Heart right ventricle (tissue), 16 donors: ENCODE measurements at regions not wholly inside any gene's neighbourhood (a gene's known extent, or its start where the extent isn't known, plus 50 kb on each side); places are given as distances from the start of the nearest gene placed in this dataset.

Experiments
- ATAC-seq, 8 donors: fragments of 200-7000 bp; cut with Tn5 transposase; one replicate each; pipeline ENCODE4 v1.9.1; 2020; ENCODE audit warnings: mild to moderate bottlenecking in 8 of 8, moderate library complexity in 8 of 8, moderate number of reproducible peaks in 1 of 8
- DNase-seq, 2 donors: peaks; one replicate each; pipeline ENCODE4 v3.0.0-alpha.2; 2020
- H3K27ac ChIP-seq, 10 donors: fragments of 200-600 bp; sonication (generic) in 2 of 10; one replicate each; pipeline versions ENCODE4 v1.5.0 to v1.8.0; 2020 to 2022; ENCODE audit warnings: mild to moderate bottlenecking in 3 of 10
- H3K27me3 ChIP-seq, 7 donors: fragments of 200-600 bp; one replicate each; pipeline ENCODE4 v1.8.0; 2021 to 2022; ENCODE audit warnings: mild to moderate bottlenecking in 2 of 7
- H3K36me3 ChIP-seq, 9 donors: fragments of 200-600 bp; sonication (generic) in 1 of 9; one replicate each; pipeline versions ENCODE4 v1.5.0 to v1.8.0; 2020 to 2022; ENCODE audit warnings: mild to moderate bottlenecking in 2 of 9
- H3K4me1 ChIP-seq, 9 donors: fragments of 200-600 bp; sonication (generic) in 1 of 9; one replicate each; pipeline versions ENCODE4 v1.5.0 to v1.8.0; 2020 to 2022; ENCODE audit warnings: mild to moderate bottlenecking in 4 of 9
- H3K4me3 ChIP-seq, 10 donors: fragments of 200-600 bp; sonication (generic) in 2 of 10; one replicate each; pipeline versions ENCODE4 v1.5.0 to v1.8.0; 2020 to 2022; ENCODE audit warnings: mild to moderate bottlenecking in 7 of 10, moderate library complexity in 2 of 10
- H3K9me3 ChIP-seq, 11 donors: fragments of 200-600 bp in 10 of 11; sonication (generic) in 2 of 11; one replicate each; pipeline versions ENCODE4 v1.5.0 to v1.8.0; 2013 to 2022; ENCODE audit warnings: mild to moderate bottlenecking in 2 of 11, control low read depth in 1 of 11, moderate library complexity in 1 of 11
- CTCF ChIP-seq, 9 donors: fragments of 200-600 bp; sonication (generic) in 2 of 9; IDR thresholded peaks; one replicate each; pipeline versions ENCODE4 v1.5.0 to v1.8.0; 2021 to 2022; ENCODE audit warnings: antibody characterized with exemption in 9 of 9, mild to moderate bottlenecking in 5 of 9, moderate library complexity in 1 of 9
- WGBS, 2 donors: extraction: QIAGEN DNeasy Blood & Tissue Kit; methylation state at CpG; one replicate each; pipeline ENCODE4 v1.1.7; 2013; ENCODE audit warnings: inconsistent platforms in 1 of 2; 5-methylcytosine and 5-hydroxymethylcytosine counted together
- intact Hi-C, 10 donors: fragments of 100-400 bp; cut with DNase I; formaldehyde crosslinking; loops; one replicate each; pipeline versions ENCODE4 v1.11.1 to v1.14.2; 2022
- donor health status: Arrhythmogenic right ventricular cardiomyopathy.
- donor health status: ischemic (EF 13 %, LVEDD 7.1; RV severe dilation, severe dysfunction).
- donor health status: healthy with polysubstance abuse.
- donor health status: DM: no; HTN: yes; CAD: no.
- donor health status: DM: no; HTN: no; CAD: no.
- donor health status: ischemic (EF 25% LVEDD 6.9; RV normal size, moderate dysfunction).
- donor health status: ischemic (EF 25% LVEDD 5.7; RV mildly dilated, moderate dysfunction).
- donor health status: healthy.
- donor health status: DM: yes; HTN: yes; CAD: no.
- donor health status: Ischemic cardiomyopathy.
- donor health status: ischemic (EF 35%, LVEDD 5.7; RV mildly dilated, moderate dysfunction).
- donor health status: nonischemic (EF 11% LVEDD 7.7; RV severe dilation, severe dysfunction).
- donor health status: DM: yes; HTN: yes; CAD: no.
- donor health status: PGD.
- donor health status: ischemic (EF 29% LVEDD 5.4; RV normal size, mild dysfunction).
- donor health status: nonischemic (EF 23%, LVEDD 6.1; RV moderate dilation, normal function).

- H3K4me3 ChIP-seq: no peak overlapping the region
- DNase-seq: no peak
- H3K36me3 ChIP-seq: no peaks in the 10 kb centered on the region
- H3K27ac ChIP-seq: no peak overlapping the region
- ATAC-seq: no peak
- no peaks in the 10 kb centered on the region for H3K9me3 ChIP-seq
- no peak for TF ChIP-seq CTCF (IDR thresholded peaks at IDR 0.05)
- H3K27me3 ChIP-seq: no peaks in the 10 kb centered on the region
- no peaks in the 10 kb centered on the region for H3K4me1 ChIP-seq
- intact Hi-C loops: no loop called here
- 76 to 81% methylated on average over 2 of the region's 2 CpGs for WGBS, 2 donors
These were observed 82.4 kb upstream of the OSBPL8 start for GRCh38 chr12:76641961-76642360.

- H3K9me3 ChIP-seq: no peaks in the 10 kb centered on the region
- no peaks in the 10 kb centered on the region for H3K36me3 ChIP-seq
- ATAC-seq: no peak
- no peaks in the 10 kb centered on the region for H3K27me3 ChIP-seq
- H3K4me1 ChIP-seq: no peaks in the 10 kb centered on the region
- intact Hi-C loops: no loop called here
- no peak overlapping the region for H3K4me3 ChIP-seq
- no peak for DNase-seq
- H3K27ac ChIP-seq: no peak overlapping the region
- TF ChIP-seq CTCF (IDR thresholded peaks at IDR 0.05): no peak
These were observed 83.9 kb upstream of the OSBPL8 start for GRCh38 chr12:76643438-76643837.

GRCh38 chr12:76644950-76645349 is 85.4 kb upstream of the OSBPL8 start:
- no peaks in the 10 kb centered on the region for H3K4me1 ChIP-seq
- no peaks in the 10 kb centered on the region for H3K36me3 ChIP-seq
- no peak overlapping the region for H3K27ac ChIP-seq
- no peaks in the 10 kb centered on the region for H3K27me3 ChIP-seq
- TF ChIP-seq CTCF (IDR thresholded peaks at IDR 0.05): no peak
- H3K9me3 ChIP-seq: no peaks in the 10 kb centered on the region
- intact Hi-C loops: no loop called here
- no peak overlapping the region for H3K4me3 ChIP-seq
- WGBS, 2 donors: 96 to 97% methylated on average over 7 of the region's 7 CpGs
- ATAC-seq (no peak), DNase-seq (no peak)

- Histone ChIP-seq H3K27ac (no peak overlapping the region), H3K4me1 (no peaks in the 10 kb centered on the region), H3K36me3 (no peaks in the 10 kb centered on the region), H3K27me3 (no peaks in the 10 kb centered on the region), H3K9me3 (no peaks in the 10 kb centered on the region), H3K4me3 (no peak overlapping the region)
- intact Hi-C loops: no loop called here
- no peak for TF ChIP-seq CTCF (IDR thresholded peaks at IDR 0.05)
- ATAC-seq (no peak), DNase-seq (no peak)
- WGBS, 2 donors: 94 to 99% methylated on average over 3 of the region's 3 CpGs
These were observed 86.4 kb upstream of the OSBPL8 start for GRCh38 chr12:76645934-76646333.

- intact Hi-C loops: no loop called here
- no peak for TF ChIP-seq CTCF (IDR thresholded peaks at IDR 0.05)
- H3K4me1 ChIP-seq: no peaks in the 10 kb centered on the region
- WGBS, 2 donors: 88 to 92% methylated on average over 1 of the region's 1 CpG
- ATAC-seq: no peak
- no peak for DNase-seq
- no peak overlapping the region for H3K27ac ChIP-seq
- no peak overlapping the region for H3K4me3 ChIP-seq
- H3K9me3 ChIP-seq: no peaks in the 10 kb centered on the region
- H3K36me3 ChIP-seq: no peaks in the 10 kb centered on the region
- H3K27me3 ChIP-seq: no peaks in the 10 kb centered on the region
These were observed 86.8 kb upstream of the OSBPL8 start for GRCh38 chr12:76646366-76646765.
